K562 (cell line): ENCODE measurements at regions not wholly inside any gene's neighbourhood (a gene's known extent, or its start where the extent isn't known, plus 50 kb on each side); places are given as distances from the start of the nearest gene placed in this dataset.

Experiments used
- ATAC-seq: fragments of 200-7000 bp; cut with Tn5 transposase; 3 replicates; pipeline ENCODE4 v1.9.1; 2020; ENCODE audit warnings: moderate library complexity
- BruUV-seq: library from RNA; stranded (reverse); fragments of 400-500 nt; replicated peaks from 2 replicates; lab custom pipeline; 2021; lab: Mats Ljungman, UMichigan
- CTCF ChIA-PET: fragments of 300-600 bp; formaldehyde crosslinking; extraction: SDS; loops from one replicate; lab custom pipeline; 2021; ENCODE audit warnings: low intra/inter-chr PET ratio; lab: Yijun Ruan, JAX
- POLR2A ChIA-PET: fragments of 300-600, 350-650 bp; sonication (Branson Sonifier 250); formaldehyde crosslinking; extraction: SDS; loops from one replicate; lab custom pipeline; 2021; ENCODE audit warnings: antibody characterized with exemption, inconsistent platforms; lab: Yijun Ruan, JAX
- DNase-seq, 4 experiments: peaks; one replicate each; pipeline versions ENCODE4 v3.0.0 to v3.0.0-alpha.2; 2011 to 2018; ENCODE audit warnings: low spot score in 3 of 4, mixed read lengths in 3 of 4; ENCODE audit errors: extremely low read depth in 1 of 4
- FAIRE-seq: peaks from 2 replicates; lab custom pipeline; 2011; peaks lifted over from hg19 to GRCh38; lab: Jason Lieb, UNC
- H2AFZ ChIP-seq: 2 replicates; pipeline ENCODE4 v1.6.0; 2011; ENCODE audit warnings: low read depth, low read length, control low read depth, inconsistent platforms
- H3K27ac ChIP-seq: fragments of 200-600 bp; 3 replicates; pipeline ENCODE4 v1.8.0; 2011; ENCODE audit warnings: low read depth, mild to moderate bottlenecking, control low read depth, inconsistent platforms, low read length, moderate library complexity, mixed read lengths; ENCODE audit errors: extremely low read depth
- H3K27me3 ChIP-seq, 2 experiments: fragments of 300-600 bp in 1 of 2; 2 replicates in 1 of 2; 3 replicates in 1 of 2; pipeline versions ENCODE4 v1.6.0 to v1.8.0; 2011; ENCODE audit warnings: inconsistent platforms in 2 of 2, low read length in 2 of 2, mild to moderate bottlenecking in 1 of 2, mixed read lengths in 1 of 2, moderate library complexity in 1 of 2; ENCODE audit not compliant: control insufficient read depth in 2 of 2, insufficient read depth in 2 of 2
- H3K36me3 ChIP-seq: fragments of 300-600 bp; 3 replicates; pipeline ENCODE4 v1.8.0; 2011; ENCODE audit warnings: mild to moderate bottlenecking, low read length, inconsistent platforms; ENCODE audit not compliant: control insufficient read depth, insufficient read depth
- H3K4me1 ChIP-seq, 2 experiments: fragments of 200-600 bp in 1 of 2; replicated peaks in 1 of 2; 2 replicates in 1 of 2; 3 replicates in 1 of 2; pipeline versions ENCODE4 v1.5.1 to v1.8.0; 2011; ENCODE audit warnings: inconsistent platforms in 2 of 2, low read length in 2 of 2, mild to moderate bottlenecking in 1 of 2, mixed read lengths in 1 of 2, moderate library complexity in 1 of 2; ENCODE audit not compliant: control insufficient read depth in 2 of 2, insufficient read depth in 2 of 2
- H3K4me2 ChIP-seq: 2 replicates; pipeline ENCODE4 v1.6.1; 2011; ENCODE audit warnings: low read length, control low read depth, inconsistent platforms, mixed read lengths; ENCODE audit not compliant: insufficient read depth
- H3K4me3 ChIP-seq: fragments of 200-600 bp; sonication (generic), shearing (Covaris generic); 2 replicates; pipeline ENCODE4 v1.5.1; 2016; ENCODE audit warnings: control low read depth, inconsistent platforms
- H3K79me2 ChIP-seq: fragments of 200-600 bp; 3 replicates; pipeline ENCODE4 v1.8.0; 2011; ENCODE audit warnings: low read length, inconsistent platforms; ENCODE audit not compliant: control insufficient read depth, insufficient read depth
- H3K9ac ChIP-seq, 2 experiments: 2 replicates each; pipeline versions ENCODE4 v1.6.0 to v1.6.1; 2011; ENCODE audit warnings: low read depth in 2 of 2, low read length in 2 of 2, control low read depth in 1 of 2, inconsistent platforms in 1 of 2, mild to moderate bottlenecking in 1 of 2, mixed read lengths in 1 of 2; ENCODE audit not compliant: insufficient read depth in 1 of 2
- H3K9me1 ChIP-seq: one replicate; pipeline ENCODE4 v1.6.0; 2011; ENCODE audit warnings: inconsistent platforms, mild to moderate bottlenecking, low read length, moderate library complexity; ENCODE audit not compliant: control insufficient read depth, insufficient read depth
- H3K9me3 ChIP-seq: replicated peaks from 2 replicates; pipeline ENCODE4 v1.5.1; 2011; ENCODE audit warnings: low read depth, low read length, inconsistent platforms; ENCODE audit not compliant: control insufficient read depth, insufficient read depth
- H4K20me1 ChIP-seq: replicated peaks from 2 replicates; pipeline ENCODE4 v1.6.1; 2011; ENCODE audit warnings: low read length, inconsistent platforms, mixed read lengths; ENCODE audit not compliant: control insufficient read depth, insufficient read depth
- GATA2 ChIP-seq: sonication (generic); formaldehyde crosslinking; IDR thresholded peaks from 2 replicates; pipeline ENCODE4 v1.4.0; 2020; ENCODE audit warnings: mild to moderate bottlenecking, missing genetic modification reagents
- GTF2E2 ChIP-seq: fragments of 200-800 bp; sonication (Bioruptor generic); IDR thresholded peaks from 2 replicates; pipeline ENCODE4 v1.6.1; 2016; ENCODE audit warnings: missing genetic modification characterization, missing compliant biosample characterization
- MCM2 ChIP-seq: fragments of 450-650 bp; IDR thresholded peaks from 2 replicates; pipeline ENCODE4 v1.6.1; 2017; ENCODE audit warnings: low read depth, mild to moderate bottlenecking
- MGA ChIP-seq: fragments of 450-650 bp; IDR thresholded peaks from 2 replicates; pipeline ENCODE4 v1.6.1; 2016; ENCODE audit warnings: mild to moderate bottlenecking, moderate library complexity
- NFE2L1 ChIP-seq: fragments of 450-650 bp; IDR thresholded peaks from 2 replicates; pipeline ENCODE4 v1.6.1; 2016; ENCODE audit warnings: missing genetic modification characterization, low read depth, mild to moderate bottlenecking, missing compliant biosample characterization, moderate library complexity, borderline replicate concordance
- NR2C1 ChIP-seq, 2 experiments: fragments of 450-650 bp; IDR thresholded peaks; 2 replicates each; pipeline ENCODE4 v1.6.1; 2017; ENCODE audit warnings: mild to moderate bottlenecking in 2 of 2, antibody characterized with exemption in 1 of 2, inconsistent platforms in 1 of 2, missing compliant biosample characterization in 1 of 2, missing genetic modification characterization in 1 of 2
- RB1 ChIP-seq: fragments of 450-650 bp; IDR thresholded peaks from 2 replicates; pipeline ENCODE4 v1.6.1; 2017; ENCODE audit warnings: low read depth, mild to moderate bottlenecking
- SIX5 ChIP-seq, 2 experiments: IDR thresholded peaks; 2 replicates each; pipeline ENCODE4 v1.6.1; 2011; ENCODE audit warnings: low read length in 2 of 2, borderline replicate concordance in 1 of 2, low read depth in 1 of 2, mild to moderate bottlenecking in 1 of 2, moderate library complexity in 1 of 2; ENCODE audit not compliant: insufficient read depth in 1 of 2
- SRSF1 ChIP-seq: fragments of 200-400 bp; formaldehyde crosslinking; IDR thresholded peaks from 2 replicates; pipeline ENCODE4 v1.6.1; 2017; ENCODE audit warnings: mild to moderate bottlenecking, low read depth, low read length, moderate library complexity
- TFAM ChIP-seq: fragments of 250-450 bp; sonication (Bioruptor Pico); conservative IDR thresholded peaks from 2 replicates; pipeline ENCODE4 v1.5.0; 2021; ENCODE audit warnings: mild to moderate bottlenecking, moderate library complexity
- WGBS: fragments of 100-300 bp; shearing (Covaris generic); methylation state at CpG from one replicate; pipeline ENCODE4 v1.1.6; 2016; ENCODE audit warnings: low coverage, mixed read lengths; ENCODE audit not compliant: insufficient coverage; ENCODE audit errors: missing lambda C conversion rate; 5-methylcytosine and 5-hydroxymethylcytosine counted together
- in situ Hi-C: fragments of 300-500 bp; cut with MboI; formaldehyde crosslinking; loops from 4 replicates; pipeline ENCODE4 v1.15.0; 2018; ENCODE audit warnings: inconsistent platforms, mixed read lengths
- intact Hi-C: fragments of 100-400 bp; cut with micrococcal nuclease; formaldehyde crosslinking; loops from 2 replicates; pipeline ENCODE4 v1.14.2; 2022

GRCh38 chr12:90024262-90024661 lies 315.6 kb upstream of the ATP2B1 start:
- Histone ChIP-seq H3K9ac (no peak overlapping the region), H3K27ac (no peak overlapping the region), H3K79me2 (no peaks in the 10 kb centered on the region), H3K4me3 (no peak overlapping the region), H2AFZ (no peak overlapping the region), H3K9me3 (no peaks in the 10 kb centered on the region), H3K9me1 (no peaks in the 10 kb centered on the region), H3K36me3 (no peaks in the 10 kb centered on the region), H3K27me3 (no peaks in the 10 kb centered on the region), H3K4me2 (no peak overlapping the region), H3K4me1 (no peaks in the 10 kb centered on the region), H4K20me1 (no peaks in the 10 kb centered on the region)
- no TSS peak for BruUV-seq
- intact Hi-C loops (no loop called here), in situ Hi-C loops (no loop called here)
- no peak for ATAC-seq
- ChIA-PET POLR2A (interaction anchor here (1.2 kb wide), 1 partner anchor 10 kb away, joined by 3 read pairs; no protein-coding TSS in a partner anchor), CTCF (interaction anchor here (0.6 kb wide), 1 partner anchor 16 kb away, joined by 3 read pairs; no protein-coding TSS in a partner anchor)
- no peak for FAIRE-seq
- WGBS = 7% methylated on average over 6 of the region's 6 CpGs
- no peak for DNase-seq
- TF ChIP-seq SIX5 (IDR thresholded peaks at IDR 0.05; ENCODE audit: borderline replicate concordance in 1 of 2, insufficient read depth in 1 of 2, low read depth in 1 of 2, low read length in 2 of 2) (no peak), MCM2 (no peak), SRSF1 (no peak), RB1 (no peak), TFAM (no peak), GTF2E2 (tag) (no peak), NFE2L1 (tag) (no peak), MGA (no peak), GATA2 (CRISPR knock-in tag) (no peak), NR2C1 (IDR thresholded peaks at IDR 0.05) (no peak), NR2C1 (tag; IDR thresholded peaks at IDR 0.05) (no peak)
